Fibroblast of the aortic adventitia (primary cell): ENCODE measurements at regions not wholly inside any gene's neighbourhood (a gene's known extent, or its start where the extent isn't known, plus 50 kb on each side); places are given as distances from the start of the nearest gene placed in this dataset.

Experiments
- DNase-seq: peaks from one replicate; pipeline ENCODE4 v3.0.0-alpha.2; 2010; ENCODE audit warnings: low read depth
- H3K4me3 ChIP-seq: 2 replicates; pipeline ENCODE4 v1.5.1; 2011; ENCODE audit warnings: low read depth, mild to moderate bottlenecking, control low read depth, low read length, moderate library complexity
- TF ChIP-seq, protein P1 (sequence below): IDR thresholded peaks from 2 replicates; pipeline ENCODE4 v1.5.1; 2011; ENCODE audit warnings: mild to moderate bottlenecking, low read length, control low read depth, inconsistent platforms; ENCODE audit not compliant: insufficient read depth

DNA sequence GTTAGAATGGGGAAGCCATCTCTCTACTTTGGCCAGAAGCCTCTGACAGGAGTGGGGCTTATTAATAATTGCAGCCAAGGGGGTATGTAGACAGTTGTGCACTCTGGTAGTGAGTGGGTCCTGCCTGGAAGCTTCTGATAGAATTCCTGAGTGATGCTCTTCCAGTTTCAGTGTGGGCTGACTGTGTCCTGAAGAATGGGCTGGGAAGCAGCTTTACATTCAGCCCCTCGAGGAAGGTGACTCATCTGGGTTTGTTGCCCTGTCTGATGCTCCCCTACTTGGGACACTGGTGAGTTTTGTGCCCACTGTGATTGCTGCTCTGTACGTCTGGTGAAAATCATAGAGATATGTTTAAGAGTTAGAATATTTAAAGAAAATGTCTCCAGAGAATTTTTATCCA is 444.7 kb upstream of the RBMS3 start:
- no peak overlapping the region for H3K4me3 ChIP-seq
- no peak for DNase-seq
- TF ChIP-seq, protein P1, sequence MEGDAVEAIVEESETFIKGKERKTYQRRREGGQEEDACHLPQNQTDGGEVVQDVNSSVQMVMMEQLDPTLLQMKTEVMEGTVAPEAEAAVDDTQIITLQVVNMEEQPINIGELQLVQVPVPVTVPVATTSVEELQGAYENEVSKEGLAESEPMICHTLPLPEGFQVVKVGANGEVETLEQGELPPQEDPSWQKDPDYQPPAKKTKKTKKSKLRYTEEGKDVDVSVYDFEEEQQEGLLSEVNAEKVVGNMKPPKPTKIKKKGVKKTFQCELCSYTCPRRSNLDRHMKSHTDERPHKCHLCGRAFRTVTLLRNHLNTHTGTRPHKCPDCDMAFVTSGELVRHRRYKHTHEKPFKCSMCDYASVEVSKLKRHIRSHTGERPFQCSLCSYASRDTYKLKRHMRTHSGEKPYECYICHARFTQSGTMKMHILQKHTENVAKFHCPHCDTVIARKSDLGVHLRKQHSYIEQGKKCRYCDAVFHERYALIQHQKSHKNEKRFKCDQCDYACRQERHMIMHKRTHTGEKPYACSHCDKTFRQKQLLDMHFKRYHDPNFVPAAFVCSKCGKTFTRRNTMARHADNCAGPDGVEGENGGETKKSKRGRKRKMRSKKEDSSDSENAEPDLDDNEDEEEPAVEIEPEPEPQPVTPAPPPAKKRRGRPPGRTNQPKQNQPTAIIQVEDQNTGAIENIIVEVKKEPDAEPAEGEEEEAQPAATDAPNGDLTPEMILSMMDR = no peak

DNA sequence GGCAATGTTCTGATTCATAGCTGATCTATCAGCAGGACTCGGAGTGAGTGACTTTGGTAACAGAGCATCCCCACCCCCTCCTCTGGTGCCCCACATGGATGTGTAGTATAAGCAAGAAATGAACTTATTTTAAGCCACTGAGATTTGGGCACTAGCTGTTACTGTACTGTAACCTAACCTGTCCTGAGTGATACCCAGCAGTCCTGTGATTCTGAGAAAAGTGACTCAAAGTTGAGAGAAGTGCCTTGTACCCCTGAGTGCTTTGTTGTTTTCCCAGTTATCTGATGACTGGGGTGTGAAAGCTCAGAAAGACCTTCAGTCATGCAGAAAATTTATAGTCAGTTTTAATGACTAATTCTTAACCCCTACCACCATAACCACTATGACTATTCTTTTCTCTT is 439.9 kb upstream of the RBMS3 start:
- no peak for DNase-seq
- TF ChIP-seq, protein P1 = no peak
- no peak overlapping the region for H3K4me3 ChIP-seq

DNA sequence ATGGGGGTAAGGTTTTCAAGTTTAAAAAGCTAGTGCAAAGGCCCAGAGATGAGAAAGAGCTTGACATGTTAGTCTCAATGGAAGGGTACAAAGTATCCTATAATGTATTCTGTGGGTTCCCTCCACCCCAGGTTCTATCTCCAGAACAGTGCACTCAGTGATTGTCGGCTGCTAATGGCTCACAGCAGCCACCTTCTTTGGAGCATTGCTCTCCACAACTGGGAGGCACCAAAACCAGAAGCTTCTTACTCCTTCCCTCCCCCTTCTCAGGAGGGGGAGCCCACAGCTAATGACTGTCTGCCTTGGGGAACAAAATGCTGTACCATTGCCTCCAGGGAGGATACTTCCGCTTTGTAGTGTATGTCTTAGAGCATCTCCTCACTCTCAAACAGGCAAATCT is 439.4 kb upstream of the RBMS3 start:
- no peak for DNase-seq
- no peak overlapping the region for H3K4me3 ChIP-seq
- TF ChIP-seq, protein P1 = no peak

GRCh38 chr3:28844298-28845005 is 436.4 kb upstream of the RBMS3 start:
- no peak overlapping the region for H3K4me3 ChIP-seq
- DNase-seq = no peak
- TF ChIP-seq, protein P1 = no peak

DNA sequence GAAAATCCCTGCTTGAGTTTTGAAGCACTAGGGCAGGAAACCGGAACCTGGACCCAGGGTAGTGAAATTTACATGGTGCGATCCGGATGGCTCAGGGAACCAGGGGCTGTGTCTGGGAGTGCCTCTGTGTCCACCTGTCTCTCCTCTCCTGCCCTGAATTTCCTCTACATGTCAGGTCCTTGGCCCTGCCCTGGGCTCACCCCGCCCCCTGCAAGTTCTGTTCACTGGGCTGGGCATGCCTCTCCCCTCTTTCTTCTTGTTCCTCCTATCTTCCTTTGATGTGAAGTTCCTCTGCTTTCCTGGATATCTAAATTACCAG is 435.9 kb upstream of the RBMS3 start:
- H3K4me3 ChIP-seq = no peak overlapping the region
- TF ChIP-seq, protein P1 = no peak
- DNase-seq = no peak

DNA sequence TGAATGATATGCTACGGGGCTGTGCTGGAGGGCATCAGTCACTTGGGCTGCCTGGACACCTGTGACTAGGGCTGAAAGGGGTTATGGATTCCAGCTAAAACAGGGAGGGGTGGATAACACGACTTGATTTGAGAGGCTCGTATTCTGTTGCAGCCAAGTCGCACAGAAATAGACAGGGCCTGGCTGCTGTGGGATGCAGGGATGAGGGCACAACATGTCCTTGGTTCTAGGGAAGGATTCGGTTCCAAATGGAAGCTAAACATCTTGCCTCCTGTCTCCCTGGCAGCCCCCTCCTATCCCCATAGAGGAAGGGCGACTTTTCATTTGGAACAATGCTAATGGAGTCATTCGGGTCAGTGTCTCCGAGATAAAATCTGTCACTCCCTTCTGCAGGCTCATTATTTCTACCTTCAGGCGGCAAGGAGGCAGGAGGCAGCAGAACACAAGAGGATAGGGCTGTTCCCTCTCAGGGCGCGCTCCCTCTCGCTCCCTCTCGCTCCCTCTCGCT is 433.8 kb upstream of the RBMS3 start:
- TF ChIP-seq, protein P1 = no peak
- no peak for DNase-seq
- no peak overlapping the region for H3K4me3 ChIP-seq

GRCh38 chr3:28847736-28848135 is 433.1 kb upstream of the RBMS3 start:
- DNase-seq = no peak
- no peak overlapping the region for H3K4me3 ChIP-seq
- TF ChIP-seq, protein P1 = no peak
